H9 (cell line): ENCODE measurements at regions not wholly inside any gene's neighbourhood (a gene's known extent, or its start where the extent isn't known, plus 50 kb on each side); places are given as distances from the start of the nearest gene placed in this dataset.

ENCODE experiments used
- DNase-seq: peaks from one replicate; pipeline ENCODE4 v3.0.0-alpha.2; 2017
- H2AFZ ChIP-seq: one replicate; pipeline ENCODE4 v1.6.1; 2013; ENCODE audit warnings: mild to moderate bottlenecking, low read length, control low read depth, moderate library complexity
- H2AK5ac ChIP-seq: 2 replicates; pipeline ENCODE4 v1.6.1; 2013; ENCODE audit warnings: low read length, control low read depth, mixed read lengths; ENCODE audit not compliant: insufficient read length
- H2BK120ac ChIP-seq: one replicate; pipeline ENCODE4 v1.6.1; 2013; ENCODE audit warnings: low read depth, mild to moderate bottlenecking, low read length, control low read depth, inconsistent platforms; ENCODE audit not compliant: poor library complexity, severe bottlenecking
- H2BK12ac ChIP-seq: 2 replicates; pipeline ENCODE4 v1.6.1; 2013; ENCODE audit warnings: low read length, control low read depth, mixed read lengths, low read depth; ENCODE audit not compliant: insufficient read length
- H2BK15ac ChIP-seq: 2 replicates; pipeline ENCODE4 v1.6.1; 2013; ENCODE audit warnings: low read depth, low read length, control low read depth
- H2BK20ac ChIP-seq: one replicate; pipeline ENCODE4 v1.6.1; 2013; ENCODE audit warnings: low read depth, mild to moderate bottlenecking, low read length, control low read depth, inconsistent platforms; ENCODE audit not compliant: poor library complexity, severe bottlenecking
- H2BK5ac ChIP-seq: 2 replicates; pipeline ENCODE4 v1.6.1; 2013; ENCODE audit warnings: low read length, control low read depth, mixed read lengths; ENCODE audit not compliant: insufficient read length
- H3K14ac ChIP-seq: 2 replicates; pipeline ENCODE4 v1.6.1; 2013; ENCODE audit warnings: low read length, control low read depth; ENCODE audit not compliant: insufficient read depth
- H3K18ac ChIP-seq: 2 replicates; pipeline ENCODE4 v1.6.1; 2013; ENCODE audit warnings: low read depth, mild to moderate bottlenecking, mixed read lengths, low read length, control low read depth; ENCODE audit not compliant: insufficient read length
- H3K23ac ChIP-seq: 2 replicates; pipeline ENCODE4 v1.6.1; 2013; ENCODE audit warnings: low read length, control low read depth, mixed read lengths, low read depth; ENCODE audit not compliant: insufficient read length
- H3K23me2 ChIP-seq: 2 replicates; pipeline ENCODE4 v1.6.1; 2013; ENCODE audit warnings: low read depth, mild to moderate bottlenecking, mixed read lengths, low read length, control low read depth; ENCODE audit not compliant: insufficient read length, poor library complexity, severe bottlenecking
- H3K27ac ChIP-seq: 2 replicates; pipeline ENCODE4 v1.5.1; 2013; ENCODE audit warnings: low read length, control low read depth, mixed read lengths, low read depth; ENCODE audit not compliant: insufficient read length
- H3K27me3 ChIP-seq: 2 replicates; pipeline ENCODE4 v1.6.1; 2013; ENCODE audit warnings: low read length, control low read depth, inconsistent platforms; ENCODE audit not compliant: insufficient read depth
- H3K4ac ChIP-seq: 2 replicates; pipeline ENCODE4 v1.6.1; 2013; ENCODE audit warnings: low read depth, mild to moderate bottlenecking, control low read depth, inconsistent platforms, low read length, moderate library complexity
- H3K4me1 ChIP-seq: 2 replicates; pipeline ENCODE4 v1.6.1; 2013; ENCODE audit warnings: low read length, control low read depth, inconsistent platforms; ENCODE audit not compliant: insufficient read depth
- H3K4me2 ChIP-seq: 2 replicates; pipeline ENCODE4 v1.6.1; 2013; ENCODE audit warnings: low read length, control low read depth, mixed read lengths; ENCODE audit not compliant: insufficient read length, insufficient read depth
- H3K56ac ChIP-seq: 2 replicates; pipeline ENCODE4 v1.6.1; 2013; ENCODE audit warnings: low read depth, mild to moderate bottlenecking, mixed read lengths, low read length, control low read depth; ENCODE audit not compliant: insufficient read length
- H3K79me1 ChIP-seq: 2 replicates; pipeline ENCODE4 v1.6.1; 2013; ENCODE audit warnings: low read depth, mild to moderate bottlenecking, moderate library complexity, low read length, control low read depth, inconsistent platforms; ENCODE audit not compliant: insufficient read depth, poor library complexity, severe bottlenecking
- H3K79me2 ChIP-seq: 2 replicates; pipeline ENCODE4 v1.6.1; 2013; ENCODE audit warnings: low read length, control low read depth, inconsistent platforms; ENCODE audit not compliant: insufficient read depth
- H3K9ac ChIP-seq: 2 replicates; pipeline ENCODE4 v1.6.1; 2013; ENCODE audit warnings: low read length, control low read depth, mixed read lengths; ENCODE audit not compliant: insufficient read length; ENCODE audit errors: extremely low read depth
- H3K9me3 ChIP-seq: one replicate; pipeline ENCODE4 v1.6.1; 2013; ENCODE audit warnings: low read depth, low read length, inconsistent platforms; ENCODE audit not compliant: control insufficient read depth
- H3T11ph ChIP-seq: one replicate; pipeline ENCODE4 v1.6.1; 2013; ENCODE audit warnings: mild to moderate bottlenecking, low read length, control low read depth, inconsistent platforms
- H4K20me1 ChIP-seq: one replicate; pipeline ENCODE4 v1.6.1; 2013; ENCODE audit not compliant: control insufficient read depth, insufficient read length, insufficient read depth
- H4K5ac ChIP-seq: 2 replicates; pipeline ENCODE4 v1.6.1; 2013; ENCODE audit warnings: low read depth, mild to moderate bottlenecking, mixed read lengths, low read length, control low read depth; ENCODE audit not compliant: insufficient read length
- H4K8ac ChIP-seq: replicated peaks from 2 replicates; pipeline ENCODE4 v1.6.1; 2013; ENCODE audit warnings: low read length, control low read depth, mixed read lengths, low read depth; ENCODE audit not compliant: insufficient read length
- H4K91ac ChIP-seq: 2 replicates; pipeline ENCODE4 v1.6.1; 2013; ENCODE audit warnings: low read depth, mild to moderate bottlenecking, moderate library complexity, mixed read lengths, low read length, control low read depth; ENCODE audit not compliant: insufficient read length
- H3K27ac Mint-ChIP-seq, 3 experiments: 2 replicates in 2 of 3; 3 replicates in 1 of 3; pipeline ENCODE4 v1.8.0; 2020 to 2021; ENCODE audit warnings: mixed read lengths in 3 of 3, mild to moderate bottlenecking in 1 of 3, moderate library complexity in 1 of 3
- H3K27me3 Mint-ChIP-seq: 2 replicates; pipeline ENCODE4 v1.8.0; 2021; ENCODE audit warnings: low read depth, mild to moderate bottlenecking, moderate library complexity, mixed read lengths
- H3K36me3 Mint-ChIP-seq, 3 experiments: 2 replicates in 2 of 3; 3 replicates in 1 of 3; pipeline ENCODE4 v1.8.0; 2020 to 2021; ENCODE audit warnings: low read depth in 3 of 3, mixed read lengths in 3 of 3; ENCODE audit not compliant: insufficient read depth in 1 of 3
- H3K4me1 Mint-ChIP-seq, 2 experiments: 2 replicates each; pipeline ENCODE4 v1.8.0; 2020; ENCODE audit warnings: mixed read lengths in 2 of 2
- H3K4me3 Mint-ChIP-seq, 2 experiments: 2 replicates in 1 of 2; 3 replicates in 1 of 2; pipeline ENCODE4 v1.8.0; 2020 to 2021; ENCODE audit warnings: mild to moderate bottlenecking in 2 of 2, mixed read lengths in 2 of 2, moderate library complexity in 1 of 2
- H3K9me3 Mint-ChIP-seq, 2 experiments: 2 replicates in 1 of 2; 3 replicates in 1 of 2; pipeline ENCODE4 v1.8.0; 2020; ENCODE audit warnings: mild to moderate bottlenecking in 2 of 2, mixed read lengths in 2 of 2, moderate library complexity in 1 of 2
- WGBS: extraction: QIAGEN DNeasy Blood & Tissue Kit; methylation state at CpG from one replicate; pipeline ENCODE4 v1.1.7; 2013; ENCODE audit warnings: missing lambda C conversion rate, low lambda C conversion rate, mixed read lengths; ENCODE audit not compliant: insufficient read length; ENCODE audit errors: extremely low coverage; 5-methylcytosine and 5-hydroxymethylcytosine counted together
- TF ChIP-seq, protein P1 (sequence below): fragments of 200-600 bp; sonication (generic); conservative IDR thresholded peaks from 3 replicates; pipeline ENCODE4 v1.8.0; 2021; ENCODE audit warnings: antibody characterized with exemption, mild to moderate bottlenecking

DNA sequence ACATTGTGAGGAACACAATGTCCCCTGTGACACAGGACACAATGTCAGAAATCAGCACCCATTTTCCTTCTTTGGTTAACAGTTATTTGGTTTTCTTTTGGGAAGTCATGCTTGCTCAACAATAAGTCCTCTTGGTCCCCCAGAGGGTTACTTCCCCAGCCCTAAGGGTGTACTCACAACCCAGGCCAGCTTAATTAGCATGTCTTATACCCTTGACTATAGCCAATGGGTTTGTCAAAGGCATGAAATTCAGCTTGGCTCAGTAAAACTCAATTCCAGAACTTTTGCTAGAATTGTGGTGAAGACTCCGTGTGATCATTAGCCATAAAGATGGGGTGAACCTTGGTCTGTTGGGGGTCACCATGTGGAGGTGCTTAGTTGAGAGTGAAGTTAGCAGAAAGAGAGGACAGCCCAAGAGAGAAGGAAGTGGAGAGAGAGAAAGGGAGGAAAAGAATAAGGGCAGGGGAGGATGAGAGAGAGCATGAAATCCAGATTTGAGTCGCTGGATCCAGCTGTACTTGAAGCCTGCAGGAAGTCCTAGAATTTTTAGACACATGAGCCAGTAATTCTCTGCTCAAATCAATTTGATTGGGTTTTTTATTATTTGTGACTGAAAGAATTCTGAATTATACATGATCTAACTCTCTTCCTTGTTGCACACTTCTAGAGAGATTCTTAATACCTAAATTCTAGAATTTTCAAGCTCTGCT, 321.3 kb upstream of the JAG1 start:
- no peaks in the 10 kb centered on the region for H3K9me3 Mint-ChIP-seq
- H4K8ac ChIP-seq: no peak overlapping the region
- no peak overlapping the region for H4K91ac ChIP-seq
- no peak overlapping the region for H2BK12ac ChIP-seq
- no peaks in the 10 kb centered on the region for H4K20me1 ChIP-seq
- no peak overlapping the region for H3K27ac Mint-ChIP-seq
- no peak overlapping the region for H2BK15ac ChIP-seq
- no peak overlapping the region for H3T11ph ChIP-seq
- no peak overlapping the region for H2BK5ac ChIP-seq
- H3K9me3 ChIP-seq: no peaks in the 10 kb centered on the region
- no peak overlapping the region for H2BK120ac ChIP-seq
- H3K27ac ChIP-seq: no peak overlapping the region
- no peaks in the 10 kb centered on the region for H3K27me3 ChIP-seq
- H3K9ac ChIP-seq: no peak overlapping the region
- no peak overlapping the region for H3K18ac ChIP-seq
- H4K5ac ChIP-seq: no peak overlapping the region
- no peak for DNase-seq
- no peak overlapping the region; a peak in 1 of 5 replicates for H3K4me3 Mint-ChIP-seq
- H3K79me1 ChIP-seq: no peaks in the 10 kb centered on the region
- no peak overlapping the region for H2AK5ac ChIP-seq
- peaks cover 5% of the 10 kb centered on the region; the same call in 1 of the 2 replicates for H3K4me1 ChIP-seq
- H2AFZ ChIP-seq: no peak overlapping the region
- no peak overlapping the region for H2BK20ac ChIP-seq
- no peaks in the 10 kb centered on the region for H3K23me2 ChIP-seq
- no peaks in the 10 kb centered on the region for H3K27me3 Mint-ChIP-seq
- no peak overlapping the region for H3K14ac ChIP-seq
- H3K56ac ChIP-seq: no peak overlapping the region
- H3K79me2 ChIP-seq: no peaks in the 10 kb centered on the region
- no CpG with 5 or more reads among the region's 2 CpGs for WGBS
- no peak overlapping the region for H3K23ac ChIP-seq
- H3K4me2 ChIP-seq: no peak overlapping the region
- peaks cover 15 to 21% of the 10 kb centered on the region in 2 experiments for H3K4me1 Mint-ChIP-seq
- H3K4ac ChIP-seq: no peak overlapping the region
- no peaks in the 10 kb centered on the region; a peak in 1 of 7 replicates for H3K36me3 Mint-ChIP-seq
- TF ChIP-seq, protein P1, sequence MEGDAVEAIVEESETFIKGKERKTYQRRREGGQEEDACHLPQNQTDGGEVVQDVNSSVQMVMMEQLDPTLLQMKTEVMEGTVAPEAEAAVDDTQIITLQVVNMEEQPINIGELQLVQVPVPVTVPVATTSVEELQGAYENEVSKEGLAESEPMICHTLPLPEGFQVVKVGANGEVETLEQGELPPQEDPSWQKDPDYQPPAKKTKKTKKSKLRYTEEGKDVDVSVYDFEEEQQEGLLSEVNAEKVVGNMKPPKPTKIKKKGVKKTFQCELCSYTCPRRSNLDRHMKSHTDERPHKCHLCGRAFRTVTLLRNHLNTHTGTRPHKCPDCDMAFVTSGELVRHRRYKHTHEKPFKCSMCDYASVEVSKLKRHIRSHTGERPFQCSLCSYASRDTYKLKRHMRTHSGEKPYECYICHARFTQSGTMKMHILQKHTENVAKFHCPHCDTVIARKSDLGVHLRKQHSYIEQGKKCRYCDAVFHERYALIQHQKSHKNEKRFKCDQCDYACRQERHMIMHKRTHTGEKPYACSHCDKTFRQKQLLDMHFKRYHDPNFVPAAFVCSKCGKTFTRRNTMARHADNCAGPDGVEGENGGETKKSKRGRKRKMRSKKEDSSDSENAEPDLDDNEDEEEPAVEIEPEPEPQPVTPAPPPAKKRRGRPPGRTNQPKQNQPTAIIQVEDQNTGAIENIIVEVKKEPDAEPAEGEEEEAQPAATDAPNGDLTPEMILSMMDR: no peak
